ENCODE measurements at regions not wholly inside any gene's neighbourhood (a gene's known extent, or its start where the extent isn't known, plus 50 kb on each side); places are given as distances from the start of the nearest gene placed in this dataset.

DNA sequence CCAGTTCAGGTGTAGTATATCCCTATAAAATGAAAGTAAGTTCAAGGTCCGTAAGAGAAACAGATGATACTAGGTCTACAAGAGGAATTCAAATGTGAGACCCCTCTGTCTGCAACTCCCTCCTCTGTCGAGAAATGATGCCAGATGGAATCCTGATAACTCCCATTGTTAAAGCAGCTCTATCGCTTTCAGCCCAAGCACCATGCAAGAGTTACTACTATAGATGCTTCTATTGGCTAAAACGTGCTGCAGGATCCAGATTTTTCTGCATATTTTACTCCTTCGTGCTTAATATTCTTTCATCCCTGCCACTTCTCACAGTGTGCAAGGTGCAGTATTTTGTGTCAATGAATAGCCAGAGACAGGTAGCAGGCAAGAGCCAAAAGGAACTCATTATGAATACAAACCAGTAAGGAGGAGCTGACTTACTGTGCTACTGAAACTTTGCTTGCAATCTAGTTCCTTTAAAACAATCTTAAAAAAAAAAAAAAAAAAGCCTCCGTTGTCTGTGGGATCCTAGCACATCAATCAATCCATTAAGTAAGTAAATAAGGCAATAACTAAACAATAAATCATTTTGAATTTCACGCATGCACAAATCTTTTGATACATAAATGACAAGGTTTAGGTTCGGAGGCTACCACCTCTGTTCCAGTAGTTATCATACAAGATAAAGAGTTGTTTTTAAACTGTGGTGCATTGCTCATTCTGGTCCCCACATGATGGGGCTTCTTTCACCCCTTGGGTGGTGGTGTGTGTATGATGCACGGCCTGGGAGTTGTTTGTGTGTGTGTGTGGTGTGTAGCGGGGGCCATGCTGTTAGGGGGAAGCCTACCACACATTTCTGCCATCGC lies 151.1 kb upstream of the MPDZ start (continued):
- TF ChIP-seq MTA2 (IDR thresholded peaks at IDR 0.05; ENCODE audit: low read depth): no peak
- TF ChIP-seq, protein P1, sequence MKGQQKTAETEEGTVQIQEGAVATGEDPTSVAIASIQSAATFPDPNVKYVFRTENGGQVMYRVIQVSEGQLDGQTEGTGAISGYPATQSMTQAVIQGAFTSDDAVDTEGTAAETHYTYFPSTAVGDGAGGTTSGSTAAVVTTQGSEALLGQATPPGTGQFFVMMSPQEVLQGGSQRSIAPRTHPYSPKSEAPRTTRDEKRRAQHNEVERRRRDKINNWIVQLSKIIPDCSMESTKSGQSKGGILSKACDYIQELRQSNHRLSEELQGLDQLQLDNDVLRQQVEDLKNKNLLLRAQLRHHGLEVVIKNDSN (IDR thresholded peaks at IDR 0.05; ENCODE audit: borderline replicate concordance, extremely low read length, insufficient read depth, low read depth, low read length): no peak

DNA sequence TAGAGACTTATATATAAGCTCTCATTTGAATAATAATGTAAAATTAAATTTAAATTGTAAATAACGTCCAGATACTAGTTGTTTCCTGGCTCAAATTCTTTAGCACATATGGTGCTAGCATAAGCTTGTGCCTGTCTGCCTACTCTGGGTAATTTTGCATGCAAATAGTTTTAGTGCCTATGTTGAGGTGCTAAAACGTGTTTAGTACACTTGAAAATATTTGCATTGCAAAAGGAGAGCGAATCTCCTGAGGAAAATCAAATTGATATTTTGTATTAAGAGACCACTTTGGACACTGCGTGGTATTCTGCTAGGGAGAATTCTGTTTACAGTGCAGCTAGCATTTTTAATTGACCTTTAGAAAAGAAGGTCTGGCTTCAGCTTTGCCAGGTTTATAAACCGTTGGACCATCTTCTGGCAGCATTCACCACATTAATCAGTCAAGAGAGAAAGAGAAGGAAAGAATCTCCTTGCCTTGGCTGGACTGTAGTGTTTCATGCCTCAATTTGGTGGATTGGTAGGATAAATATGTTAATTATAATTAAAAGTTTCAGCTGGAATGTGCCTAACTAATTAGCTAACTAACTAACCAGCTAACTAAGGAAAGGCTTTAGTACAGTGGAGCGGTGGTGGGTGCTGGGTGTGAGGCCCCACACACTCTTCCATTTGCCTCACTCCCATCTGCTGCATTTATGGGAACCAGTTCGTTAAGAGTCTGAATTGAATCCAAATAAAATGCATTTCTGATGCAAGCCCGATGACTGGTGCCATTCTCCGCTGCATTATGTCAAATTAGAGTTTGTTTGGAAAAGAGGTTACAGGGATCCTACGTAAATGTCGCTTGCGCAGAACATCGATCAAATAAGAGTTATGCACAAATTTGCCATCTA lies 150.1 kb upstream of the MPDZ start:
- SMC1A ChIA-PET (ENCODE audit: uncharacterized antibody, unreplicated experiment): interaction anchor here (1.6 to 4.5 kb wide), 2 partner anchors 923 to 998 kb away, joined by 3 to 45 read pairs; no protein-coding TSS in a partner anchor
- DNase-seq (ENCODE audit: low read depth, low spot score) (no peak), FAIRE-seq (no peak), ATAC-seq (no peak)
- Histone ChIP-seq H2AFZ (ENCODE audit: control insufficient read depth, low read depth, low read length) (no peak overlapping the region), H4K20me1 (ENCODE audit: control insufficient read depth, insufficient read depth) (no peaks in the 10 kb centered on the region), H3K9ac (ENCODE audit: control insufficient read depth, insufficient read depth, low read length) (no peak overlapping the region), H3K4me2 (ENCODE audit: control insufficient read depth, insufficient read depth) (no peak overlapping the region), H3K4me3 (no peak overlapping the region), H3K79me2 (ENCODE audit: control insufficient read depth, insufficient read depth, low read length) (no peaks in the 10 kb centered on the region), H3K27me3 (replicated peaks in 1 of 2; ENCODE audit: control insufficient read depth in 2 of 2, insufficient read depth in 2 of 2, low read length in 1 of 2) (no peaks in the 10 kb centered on the region; a peak in 1 of 4 replicates), H3K27ac (ENCODE audit: control insufficient read depth, insufficient read depth) (no peak overlapping the region), H3K4me1 (ENCODE audit: control insufficient read depth, insufficient read depth, low read length) (no peaks in the 10 kb centered on the region), H3K9me3 (replicated peaks; ENCODE audit: control insufficient read depth, insufficient read depth, low read length) (no peaks in the 10 kb centered on the region), H3K36me3 (ENCODE audit: control insufficient read depth in 2 of 2, insufficient read depth in 2 of 2, low read length in 1 of 2) (no peaks in the 10 kb centered on the region)
- intact Hi-C loops (cut with micrococcal nuclease; ENCODE audit: unreplicated experiment) (loop anchor here (5.0 kb wide), 1 partner anchor 1343 kb away; no protein-coding TSS in a partner anchor), in situ Hi-C loops (cut with MboI) (no loop called here)
- CTCF ChIA-PET: interaction anchor here (1.0 to 5.1 kb wide), 9 partner anchors 10 to 1339 kb away, joined by 4 to 97 read pairs (median 8); no protein-coding TSS in a partner anchor
- WGBS (ENCODE audit: insufficient coverage, insufficient replicate concordance, low lambda C conversion rate, missing lambda C conversion rate): 40% methylated on average over 13 of the region's 13 CpGs
- no TSS peak for BruUV-seq (replicated peaks)
- POLR2A ChIA-PET: no interaction called here
- RAD21 ChIA-PET (ENCODE audit: unreplicated experiment): interaction anchor here (2.7 kb wide), 1 partner anchor 924 kb away, joined by 27 read pairs; no protein-coding TSS in a partner anchor
- TF ChIP-seq CREM (IDR thresholded peaks at IDR 0.05; ENCODE audit: low read depth): no peak
- TF ChIP-seq, protein P2, sequence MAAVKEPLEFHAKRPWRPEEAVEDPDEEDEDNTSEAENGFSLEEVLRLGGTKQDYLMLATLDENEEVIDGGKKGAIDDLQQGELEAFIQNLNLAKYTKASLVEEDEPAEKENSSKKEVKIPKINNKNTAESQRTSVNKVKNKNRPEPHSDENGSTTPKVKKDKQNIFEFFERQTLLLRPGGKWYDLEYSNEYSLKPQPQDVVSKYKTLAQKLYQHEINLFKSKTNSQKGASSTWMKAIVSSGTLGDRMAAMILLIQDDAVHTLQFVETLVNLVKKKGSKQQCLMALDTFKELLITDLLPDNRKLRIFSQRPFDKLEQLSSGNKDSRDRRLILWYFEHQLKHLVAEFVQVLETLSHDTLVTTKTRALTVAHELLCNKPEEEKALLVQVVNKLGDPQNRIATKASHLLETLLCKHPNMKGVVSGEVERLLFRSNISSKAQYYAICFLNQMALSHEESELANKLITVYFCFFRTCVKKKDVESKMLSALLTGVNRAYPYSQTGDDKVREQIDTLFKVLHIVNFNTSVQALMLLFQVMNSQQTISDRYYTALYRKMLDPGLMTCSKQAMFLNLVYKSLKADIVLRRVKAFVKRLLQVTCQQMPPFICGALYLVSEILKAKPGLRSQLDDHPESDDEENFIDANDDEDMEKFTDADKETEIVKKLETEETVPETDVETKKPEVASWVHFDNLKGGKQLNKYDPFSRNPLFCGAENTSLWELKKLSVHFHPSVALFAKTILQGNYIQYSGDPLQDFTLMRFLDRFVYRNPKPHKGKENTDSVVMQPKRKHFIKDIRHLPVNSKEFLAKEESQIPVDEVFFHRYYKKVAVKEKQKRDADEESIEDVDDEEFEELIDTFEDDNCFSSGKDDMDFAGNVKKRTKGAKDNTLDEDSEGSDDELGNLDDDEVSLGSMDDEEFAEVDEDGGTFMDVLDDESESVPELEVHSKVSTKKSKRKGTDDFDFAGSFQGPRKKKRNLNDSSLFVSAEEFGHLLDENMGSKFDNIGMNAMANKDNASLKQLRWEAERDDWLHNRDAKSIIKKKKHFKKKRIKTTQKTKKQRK (IDR thresholded peaks at IDR 0.05; ENCODE audit: low read depth, low read length): no peak
- no peak for TF ChIP-seq FOXK2 (IDR thresholded peaks at IDR 0.05)
- TF ChIP-seq POU2F2 (IDR thresholded peaks at IDR 0.05; ENCODE audit: borderline replicate concordance, low read depth, low read length): no peak
- TF ChIP-seq NFYB (IDR thresholded peaks at IDR 0.05; ENCODE audit: insufficient read depth, low read depth, low read length): no peak
- no peak for TF ChIP-seq TCF12 (IDR thresholded peaks at IDR 0.05; ENCODE audit: low read depth, low read length)
- no peak for TF ChIP-seq CHD2 (IDR thresholded peaks at IDR 0.05; ENCODE audit: borderline replicate concordance, low read depth, low read length)
- no peak for TF ChIP-seq ESRRA (IDR thresholded peaks at IDR 0.05; ENCODE audit: low read length)
- no peak for TF ChIP-seq MYB (IDR thresholded peaks at IDR 0.05; ENCODE audit: borderline replicate concordance, low read depth, low read length)
